B cell (primary cell): ENCODE measurements at regions not wholly inside any gene's neighbourhood (a gene's known extent, or its start where the extent isn't known, plus 50 kb on each side); places are given as distances from the start of the nearest gene placed in this dataset.

Experiments used
- CTCF ChIP-seq: fragments of 200-600 bp; IDR thresholded peaks from one replicate; pipeline ENCODE4 v1.8.0; 2022; ENCODE audit warnings: antibody characterized with exemption, mild to moderate bottlenecking
- EZH2 ChIP-seq: IDR thresholded peaks from 2 replicates; pipeline ENCODE4 v1.6.1; 2012; ENCODE audit warnings: borderline replicate concordance, low read depth, mild to moderate bottlenecking, moderate library complexity, low read length; ENCODE audit not compliant: insufficient read depth, poor library complexity, severe bottlenecking

GRCh38 chr9:2418619-2419018 lies 203.0 kb upstream of the VLDLR start:
- TF ChIP-seq CTCF (no peak), EZH2 (no peak)
